HG03571 (cell line): ENCODE measurements at regions not wholly inside any gene's neighbourhood (a gene's known extent, or its start where the extent isn't known, plus 50 kb on each side); places are given as distances from the start of the nearest gene placed in this dataset.
"Not testable (repeated sequence)": the region's sequence is repeated elsewhere in the genome, so short reads cannot be mapped to it uniquely, and the experiment has no call there.

Source experiments
- ATAC-seq: cut with Tn5 transposase; IDR thresholded peaks from one replicate; pipeline ENCODE4 v1.9.1; 2021; ENCODE audit not compliant: unreplicated experiment

DNA sequence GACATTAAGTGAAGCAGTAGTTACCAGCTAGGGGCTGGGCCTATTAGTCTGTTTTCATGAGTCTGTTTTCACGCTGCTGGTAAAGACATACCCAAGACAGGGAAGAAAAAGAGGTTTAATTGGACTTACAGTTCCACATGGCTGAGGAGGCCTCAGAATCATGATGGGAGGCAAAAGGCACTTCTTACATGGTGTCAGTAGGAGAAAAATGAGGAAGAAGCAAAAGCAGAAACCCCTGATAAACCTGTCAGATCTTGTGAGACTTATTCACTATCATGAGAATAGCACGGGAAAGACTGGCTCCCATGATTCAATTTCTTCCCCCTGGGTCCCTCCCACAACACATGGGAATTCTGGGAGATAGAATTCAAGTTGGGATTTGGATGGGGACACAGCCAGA, 108.0 kb upstream of the LNX1 start:
- not testable (repeated sequence) for ATAC-seq

DNA sequence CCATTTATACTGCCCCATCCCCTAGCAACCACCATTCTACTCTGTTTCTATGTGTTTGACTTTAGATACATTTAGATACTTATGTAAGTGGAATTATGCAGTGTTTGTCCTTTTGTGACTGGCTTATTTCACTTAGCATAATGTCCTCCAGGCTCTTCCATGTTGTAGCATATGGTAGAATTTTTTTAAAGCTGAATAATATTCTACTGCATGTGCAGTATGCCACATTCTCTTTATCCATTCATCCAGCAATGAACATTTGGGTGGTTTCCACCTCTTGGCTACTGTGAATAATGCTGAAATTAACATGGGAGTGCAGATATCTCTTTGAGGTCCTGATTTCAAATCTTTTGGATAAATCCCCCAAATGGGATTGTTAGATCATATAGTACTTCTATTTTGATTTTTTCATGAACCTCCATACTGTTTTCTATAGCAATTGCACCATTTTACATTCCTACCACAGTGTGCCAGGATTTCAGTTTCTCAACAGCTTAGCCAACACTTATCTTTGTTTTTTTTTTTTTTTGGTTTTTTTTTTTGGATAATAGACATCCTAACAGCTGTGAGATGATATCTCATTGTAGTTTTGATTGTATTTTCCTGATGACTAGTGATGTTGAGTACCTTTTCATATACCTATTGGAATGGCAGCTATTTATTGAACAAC, 105.9 kb upstream of the LNX1 start:
- ATAC-seq = no peak

DNA sequence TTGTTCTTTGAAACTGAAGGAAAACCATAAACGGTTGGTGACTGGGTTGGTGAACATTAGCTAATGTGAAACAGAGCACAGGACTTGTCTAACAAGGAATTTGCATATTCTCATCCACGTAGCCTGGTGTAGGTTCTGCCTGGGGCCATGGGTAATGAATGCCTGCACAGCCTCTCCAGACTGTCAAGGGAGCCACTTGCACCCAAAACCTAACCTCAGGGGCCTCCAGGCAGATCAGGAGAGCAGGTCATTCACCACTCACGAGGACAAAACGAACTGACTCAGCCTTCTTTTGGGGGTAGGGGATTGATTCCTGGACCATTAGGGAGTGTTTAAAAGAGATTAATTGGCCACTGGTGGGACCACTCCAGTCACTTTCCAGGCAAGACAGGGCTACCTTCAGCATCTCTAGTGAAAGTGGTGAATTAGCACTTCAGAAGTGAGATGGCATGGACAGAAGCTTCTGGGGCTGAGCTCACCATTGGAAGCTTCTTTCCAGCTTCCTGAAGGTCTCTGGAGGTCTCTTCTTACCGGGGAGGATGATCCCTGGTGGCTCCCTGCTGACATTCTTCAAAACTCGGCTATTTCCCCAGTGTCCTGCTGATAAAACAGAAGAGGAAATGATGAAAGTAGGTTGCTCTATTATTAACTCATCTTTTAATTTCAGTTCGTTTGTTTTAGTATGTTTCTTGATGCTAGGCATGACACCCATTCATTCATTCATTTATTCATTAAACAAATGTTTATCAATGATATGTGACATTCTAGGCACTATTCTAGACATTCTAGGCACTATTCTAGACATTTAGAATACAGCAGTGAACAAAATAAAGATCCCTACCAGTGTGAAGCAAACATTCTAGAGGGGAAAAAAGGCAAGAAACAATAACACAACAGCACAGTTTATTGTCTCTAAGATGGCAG, 104.5 kb upstream of the LNX1 start:
- ATAC-seq = peak; percentile 76

DNA sequence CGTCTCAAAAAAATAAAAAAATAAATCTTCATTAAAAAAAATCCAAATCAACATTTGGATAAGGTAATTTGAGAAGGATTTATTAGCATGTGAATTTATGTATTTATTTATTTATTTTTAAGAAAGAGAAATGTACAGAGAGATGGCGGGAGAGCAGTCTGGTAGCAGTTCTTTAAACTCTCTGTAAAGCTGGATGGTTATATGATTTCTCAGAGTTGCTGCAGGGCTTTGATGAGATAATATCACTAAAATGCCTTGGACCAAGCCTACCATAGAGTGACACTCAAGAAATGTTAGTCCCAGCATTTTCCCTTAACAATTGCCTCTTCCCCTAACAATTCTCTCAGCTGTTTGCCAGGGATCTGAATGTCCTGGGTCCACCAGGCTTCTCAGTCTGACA, 103.4 kb upstream of the LNX1 start:
- no peak for ATAC-seq

DNA sequence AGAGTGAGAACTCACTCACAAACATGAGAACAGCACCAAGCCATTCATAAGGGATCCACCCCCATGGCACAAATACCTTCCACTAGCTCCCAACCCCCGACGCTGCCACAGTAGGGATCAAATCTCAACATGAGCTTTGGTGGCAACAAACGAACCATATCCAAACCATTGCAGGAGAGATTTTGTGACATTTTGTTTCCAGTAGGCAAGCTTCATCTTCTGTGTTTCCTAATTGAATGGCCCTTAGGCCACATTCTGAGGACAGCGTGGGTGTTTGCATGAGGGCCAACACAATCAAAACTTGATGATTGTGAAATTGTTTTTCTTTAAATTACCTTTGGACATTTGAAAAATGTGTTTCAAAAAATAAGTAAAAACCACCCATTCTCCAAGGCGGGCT, 102.6 kb upstream of the LNX1 start:
- no peak for ATAC-seq

DNA sequence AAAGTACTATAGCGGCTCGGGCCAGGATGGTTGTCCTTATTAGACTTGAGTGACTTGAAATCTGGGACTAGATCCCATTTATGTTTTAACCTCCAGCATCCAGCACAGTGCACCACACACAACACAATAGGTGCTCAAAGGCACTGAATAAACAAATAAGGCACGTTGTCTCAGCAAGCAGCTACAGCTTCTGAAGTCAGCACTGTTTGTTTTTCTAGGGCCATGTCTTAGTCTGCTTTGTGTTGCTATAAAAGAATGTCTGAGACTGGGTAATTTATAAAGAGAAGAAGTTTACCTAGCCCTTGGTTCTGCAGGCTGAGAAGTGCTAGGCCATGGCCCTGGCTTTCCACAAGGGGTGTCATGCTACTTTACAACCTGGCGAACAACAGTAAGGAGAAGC, 102.1 kb upstream of the LNX1 start:
- no peak for ATAC-seq

DNA sequence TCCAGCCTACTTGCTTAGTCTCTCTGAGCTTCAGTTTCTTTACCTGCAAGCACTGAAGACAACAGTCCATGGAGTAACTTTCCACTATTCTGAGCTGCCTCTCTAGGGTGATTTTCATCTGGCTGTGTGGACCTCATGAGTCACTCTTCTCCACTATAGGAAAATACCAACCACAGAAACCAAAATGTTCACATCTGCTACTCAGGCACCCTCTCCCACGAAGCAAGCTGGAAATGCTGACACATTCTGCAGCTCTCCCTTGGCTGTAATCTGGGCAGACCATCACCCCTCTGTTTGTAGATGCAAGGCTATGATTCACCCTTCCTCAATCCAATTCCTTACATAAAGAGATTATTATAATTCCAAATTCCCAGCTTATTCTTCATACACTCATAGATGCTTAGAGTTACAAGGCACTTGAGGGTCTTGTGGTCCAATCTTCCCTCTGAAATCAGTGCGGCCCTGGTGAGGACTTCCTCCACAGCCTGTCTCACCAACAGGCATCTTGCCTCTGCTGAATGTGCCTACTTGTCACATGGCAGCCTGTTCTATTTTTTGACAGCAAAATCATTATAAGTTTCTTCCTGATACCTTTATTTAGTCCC, 97.0 kb upstream of the LNX1 start:
- ATAC-seq = peak; percentile 76

DNA sequence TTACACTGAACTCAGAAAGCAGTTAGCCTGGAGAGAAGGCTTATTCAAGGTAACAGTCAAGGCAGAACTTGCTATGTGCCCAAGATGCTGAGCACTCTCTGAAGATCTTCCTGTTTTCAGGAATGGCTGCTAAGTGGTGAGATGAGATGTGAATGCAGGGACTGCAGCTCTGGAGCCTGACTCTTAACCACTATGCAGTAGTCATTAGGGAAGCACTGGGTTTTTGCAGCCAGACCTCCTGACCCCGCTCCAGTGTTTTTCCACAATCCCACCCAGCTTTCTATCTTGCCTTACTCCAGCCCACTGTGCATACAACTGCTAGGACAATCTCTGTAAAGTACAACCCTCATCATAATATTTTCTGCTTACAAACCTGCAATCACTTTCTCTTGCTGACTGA, 95.2 kb upstream of the LNX1 start:
- no peak for ATAC-seq

DNA sequence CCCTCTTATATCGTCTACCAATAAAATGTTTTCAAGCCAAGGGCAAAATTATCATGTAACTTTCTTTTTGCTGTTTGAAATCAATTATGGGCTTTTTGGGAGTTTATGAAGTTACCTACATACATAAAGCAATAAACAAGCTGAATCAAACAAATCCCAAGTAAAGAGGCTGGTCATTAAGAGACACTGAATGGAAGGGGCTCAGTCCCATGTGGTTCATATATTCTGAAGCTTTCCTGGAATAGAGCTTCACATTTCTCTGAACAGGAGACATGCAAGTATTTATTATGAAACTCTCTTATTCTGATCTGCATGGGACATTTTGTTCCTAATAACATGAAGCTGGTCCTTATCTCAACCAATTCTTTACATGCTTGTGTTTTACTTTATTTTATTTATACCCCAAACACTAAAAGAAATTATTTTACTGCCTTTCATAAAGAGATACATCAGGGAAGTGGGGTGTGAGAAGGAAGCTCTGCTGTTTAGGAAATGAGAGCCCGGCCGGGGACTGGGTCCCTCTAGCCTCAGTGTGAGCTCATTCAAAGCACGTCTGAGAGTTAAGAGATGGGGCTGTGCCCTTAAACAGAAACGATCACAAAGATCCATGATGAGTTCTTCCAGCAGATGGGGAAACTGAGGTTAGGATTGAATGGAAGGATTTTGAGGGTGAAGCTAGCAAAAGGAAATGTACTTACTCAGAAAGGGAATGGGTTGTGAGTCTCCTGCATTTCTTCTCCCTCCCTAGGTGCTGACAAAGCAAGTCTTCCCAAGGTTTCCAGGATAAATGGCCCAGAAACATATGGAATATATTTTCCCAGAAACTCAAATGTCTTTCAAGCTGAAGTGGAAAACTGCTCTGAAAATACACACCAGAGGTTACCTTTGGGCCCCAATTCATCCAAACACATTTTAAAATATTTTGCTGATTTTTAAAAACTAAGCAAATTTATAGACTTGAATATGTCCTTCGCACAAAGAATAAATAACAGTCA, 93.1 kb upstream of the LNX1 start:
- ATAC-seq = no peak

DNA sequence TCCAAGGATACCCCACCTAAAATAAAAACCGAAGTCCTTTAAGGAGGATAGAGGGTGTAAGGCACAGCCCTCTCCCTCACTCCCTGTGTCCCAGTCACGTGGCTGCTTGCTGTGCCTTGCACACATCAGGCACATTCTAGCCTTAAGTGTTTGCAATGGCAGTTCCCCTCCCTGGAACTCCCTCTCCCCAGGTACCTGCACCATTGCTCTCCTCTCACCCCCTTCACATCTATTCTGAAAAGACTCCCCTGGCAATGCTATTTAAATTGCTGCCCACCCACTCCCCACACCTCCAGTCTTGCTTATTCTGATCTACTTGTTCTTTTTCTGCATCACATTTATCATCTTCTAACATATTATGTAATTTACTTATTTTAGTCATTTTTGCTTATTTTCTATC, 91.6 kb upstream of the LNX1 start:
- ATAC-seq = no peak

DNA sequence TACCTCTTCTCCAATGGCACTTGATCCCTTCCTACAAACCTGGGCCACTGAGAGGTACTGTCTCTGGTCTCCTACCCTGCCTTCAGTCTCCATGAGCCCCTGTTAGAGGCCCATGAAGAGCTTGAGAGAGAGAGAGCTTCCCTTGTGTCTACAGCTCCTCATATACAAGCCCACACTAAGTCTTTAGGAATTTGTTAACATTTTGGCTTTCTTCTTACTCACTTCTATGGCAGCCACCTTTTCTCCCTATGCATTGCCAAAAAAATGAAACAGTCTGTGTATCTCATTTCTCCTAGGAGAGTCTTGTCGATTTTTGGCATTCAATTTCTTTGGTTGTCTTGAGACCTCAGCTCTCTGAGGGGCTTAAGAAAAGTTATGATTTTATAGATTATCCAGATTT, 90.9 kb upstream of the LNX1 start:
- no peak for ATAC-seq

DNA sequence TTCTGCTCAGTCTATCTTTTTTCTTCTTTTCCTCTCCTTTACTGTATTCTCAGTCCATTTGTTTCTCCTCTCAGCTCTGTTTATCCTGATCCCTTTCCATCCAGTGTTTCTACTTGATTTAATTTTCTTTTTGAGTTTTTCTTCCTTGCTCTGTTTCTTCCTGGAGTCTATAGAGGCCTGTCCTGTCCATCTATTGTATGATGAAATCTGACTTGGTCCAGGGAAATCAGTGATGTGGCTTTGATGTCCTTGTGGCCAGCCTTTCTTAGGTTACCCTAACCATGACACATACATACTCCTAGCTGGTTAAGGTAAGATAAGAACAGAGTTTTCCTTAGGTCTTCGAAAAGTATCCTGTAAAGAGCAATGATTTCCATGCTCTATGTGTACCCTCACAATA, 89.3 kb upstream of the LNX1 start:
- no peak for ATAC-seq

DNA sequence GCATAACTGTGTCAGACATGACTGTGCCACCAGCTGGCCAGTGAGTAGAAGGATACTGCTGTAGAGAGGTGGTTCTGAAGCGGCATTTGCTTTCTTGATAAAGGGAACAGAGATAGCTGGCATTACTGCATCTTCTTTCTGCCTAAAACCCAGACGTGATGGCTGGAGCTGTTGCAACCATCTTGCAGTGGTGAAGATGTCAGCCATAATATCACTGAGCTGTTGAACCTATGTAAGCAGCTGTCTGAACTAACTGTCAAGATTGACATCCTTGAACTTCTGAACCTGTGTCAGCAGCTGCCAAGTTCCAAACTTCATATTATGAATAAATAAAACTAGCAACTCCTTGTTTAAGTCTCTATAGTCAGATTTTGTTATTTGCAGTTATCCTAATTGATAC, 88.9 kb upstream of the LNX1 start:
- no peak for ATAC-seq

DNA sequence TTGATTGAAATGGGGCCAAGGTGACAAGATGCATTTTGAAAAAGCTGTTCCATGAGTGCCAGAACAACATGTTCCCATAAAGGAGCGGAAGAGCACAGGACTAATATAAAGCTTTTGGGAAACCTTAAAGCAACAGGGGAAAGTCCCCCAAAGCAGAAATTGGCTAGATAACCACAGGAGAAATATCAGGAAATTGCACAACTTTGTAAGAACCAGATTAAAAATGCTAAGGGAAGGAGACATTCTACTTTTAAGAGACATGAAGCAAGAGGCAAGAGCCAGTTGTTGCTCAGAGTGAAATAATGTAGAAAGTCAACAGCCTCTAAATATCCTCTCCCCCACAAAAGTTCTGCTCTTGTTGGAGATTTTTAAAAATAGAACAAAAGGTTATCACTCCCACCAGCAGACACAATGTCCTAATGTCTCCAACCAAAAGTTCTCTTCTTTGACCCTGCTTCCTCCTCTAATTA, 85.2 kb upstream of the LNX1 start:
- ATAC-seq = no peak

DNA sequence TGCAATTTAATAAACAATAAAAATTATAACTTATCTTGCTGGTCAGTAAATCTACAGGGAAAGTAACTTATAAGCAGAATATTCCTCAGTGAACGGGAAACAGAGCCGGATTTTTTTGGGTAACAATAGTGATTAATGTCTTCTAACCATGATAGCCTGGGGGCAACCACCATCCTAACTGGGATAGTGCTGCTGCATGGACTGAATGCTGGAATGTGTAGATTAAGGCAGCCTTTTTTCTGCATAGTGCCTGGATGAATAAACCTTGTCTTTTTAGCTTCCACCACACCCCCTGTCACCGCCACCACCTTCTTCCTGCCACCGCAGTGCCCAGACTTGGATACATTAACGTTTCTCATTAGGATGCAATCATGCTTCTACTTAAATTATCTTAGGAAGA, 83.6 kb upstream of the LNX1 start:
- no peak for ATAC-seq

DNA sequence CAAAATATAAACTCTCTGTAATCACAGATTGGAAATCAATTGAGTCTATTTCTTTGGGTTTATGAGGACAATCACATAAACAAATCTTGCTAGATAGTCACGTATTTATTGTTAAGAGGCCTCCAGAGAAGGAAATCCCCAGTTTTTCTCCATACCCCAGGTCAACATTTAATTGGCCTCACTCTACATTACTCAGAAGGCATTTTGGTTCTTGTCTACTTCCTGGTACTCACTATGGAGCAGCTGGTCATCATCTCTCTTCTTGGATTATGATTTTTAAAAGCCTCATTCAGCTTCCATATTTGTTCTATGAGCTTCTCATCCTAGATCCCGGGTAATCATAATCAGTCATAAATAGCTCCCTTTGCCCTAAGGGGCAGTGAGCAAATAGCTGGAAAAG, 81.6 kb upstream of the LNX1 start:
- no peak for ATAC-seq

DNA sequence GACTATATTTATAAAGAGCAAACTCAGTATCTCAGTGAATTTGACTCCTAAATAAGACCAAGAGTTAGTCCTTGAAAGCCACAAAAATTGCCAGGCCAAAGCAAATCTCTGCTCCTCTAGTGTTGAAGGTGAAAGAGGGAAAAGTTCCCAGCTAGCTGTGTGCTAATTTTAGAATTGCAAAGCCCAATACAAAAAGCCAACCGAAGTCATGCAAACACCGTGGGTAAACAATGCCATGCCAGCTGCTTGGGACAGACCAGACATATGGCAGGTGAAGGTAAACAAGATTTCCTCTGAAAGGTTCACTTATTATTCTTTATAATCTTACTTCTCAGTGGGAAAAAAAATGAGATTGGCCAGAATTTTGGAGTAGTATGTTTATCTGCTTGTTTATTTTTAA, 80.5 kb upstream of the LNX1 start:
- no peak for ATAC-seq

DNA sequence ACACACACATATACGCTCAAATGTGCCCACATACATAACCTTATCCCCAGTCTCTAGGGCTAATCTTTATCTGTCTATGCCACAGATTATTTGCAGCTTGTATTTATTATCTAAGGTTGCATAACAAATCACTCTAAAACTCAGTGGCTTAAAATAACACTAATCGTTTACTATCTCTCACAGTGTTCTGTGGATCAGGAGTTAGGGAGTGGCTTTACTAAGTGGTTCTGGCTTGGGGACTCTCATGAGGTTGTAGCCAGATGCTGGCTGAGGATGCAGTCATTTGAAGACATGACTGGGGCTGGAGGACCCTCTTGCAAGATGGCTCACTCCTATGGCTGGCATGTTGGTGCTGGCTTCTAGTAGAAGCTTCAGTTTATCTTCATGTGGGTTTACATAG, 68.5 kb upstream of the LNX1 start:
- no peak for ATAC-seq

DNA sequence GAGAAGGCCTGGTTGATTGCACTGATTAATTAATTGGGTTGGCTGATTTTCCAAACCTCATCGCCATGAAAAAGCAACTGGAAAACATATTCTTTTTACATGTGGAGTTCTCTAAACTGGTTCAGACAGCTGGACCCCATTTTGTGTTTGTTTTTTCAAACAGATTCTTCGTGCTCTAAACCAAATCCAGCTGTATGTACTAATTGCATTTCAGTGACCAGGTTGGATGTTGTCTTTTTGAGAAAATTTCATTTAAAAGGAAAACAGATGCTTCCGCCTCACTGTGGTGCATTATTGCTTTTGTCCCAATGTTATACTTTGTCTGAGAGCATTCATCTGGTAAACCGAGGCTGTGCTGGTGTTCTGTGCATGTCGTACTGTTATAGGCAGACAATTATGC, 67.8 kb upstream of the LNX1 start:
- no peak for ATAC-seq

DNA sequence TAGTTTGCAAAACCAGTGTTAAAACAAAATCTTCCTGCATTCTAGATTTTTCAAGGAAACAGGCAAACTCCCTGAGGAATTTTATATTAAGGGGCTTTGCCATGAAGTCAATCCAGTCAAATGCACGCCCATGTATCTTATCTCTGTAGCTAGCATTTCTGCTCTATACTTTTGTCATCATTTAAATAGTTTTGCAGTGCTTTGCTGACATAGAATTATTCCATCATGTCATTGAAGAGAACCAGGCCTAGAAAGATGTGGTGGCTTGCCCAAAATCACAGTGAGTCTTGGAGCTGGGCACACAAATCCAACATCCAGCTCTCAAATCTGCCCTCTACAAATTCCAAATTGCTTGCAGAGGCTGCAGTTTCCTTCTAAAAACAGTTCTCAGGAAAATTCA, 66.7 kb upstream of the LNX1 start:
- no peak for ATAC-seq

DNA sequence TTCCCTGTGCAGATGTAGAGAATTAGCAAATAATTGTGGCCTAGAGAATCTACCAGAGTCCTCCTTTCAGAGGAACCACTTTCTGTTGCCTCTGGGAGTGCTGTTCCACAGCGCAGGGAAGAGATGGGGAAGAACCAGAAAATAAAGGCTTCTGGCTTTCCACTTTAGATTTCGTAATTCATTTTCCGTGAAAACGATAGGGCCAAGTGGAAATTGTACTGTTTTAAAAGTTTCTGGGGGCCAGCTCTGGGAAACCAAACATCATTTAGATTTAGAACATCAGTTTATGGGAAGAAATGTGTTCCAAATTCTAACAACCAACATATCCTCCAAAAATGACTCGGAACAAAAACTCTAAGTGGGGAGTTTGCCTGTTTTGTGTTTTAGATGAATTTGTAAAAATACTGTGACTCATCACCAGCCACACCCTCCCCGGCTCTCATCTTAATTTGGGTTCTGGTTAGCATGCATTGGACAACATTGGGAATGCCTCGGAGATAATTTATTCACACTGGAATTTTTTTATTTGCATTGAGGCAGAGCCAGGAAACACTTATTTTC, 65.2 kb upstream of the LNX1 start:
- ATAC-seq = no peak
